Fibroblast of peridontal ligament (primary cell): ENCODE measurements at regions not wholly inside any gene's neighbourhood (a gene's known extent, or its start where the extent isn't known, plus 50 kb on each side); places are given as distances from the start of the nearest gene placed in this dataset.
"Not testable (repeated sequence)": the region's sequence is repeated elsewhere in the genome, so short reads cannot be mapped to it uniquely, and the experiment has no call there.

Experiments
- DNase-seq: peaks from one replicate; pipeline ENCODE4 v3.0.0-alpha.2; 2010; ENCODE audit errors: extremely low read depth

DNA sequence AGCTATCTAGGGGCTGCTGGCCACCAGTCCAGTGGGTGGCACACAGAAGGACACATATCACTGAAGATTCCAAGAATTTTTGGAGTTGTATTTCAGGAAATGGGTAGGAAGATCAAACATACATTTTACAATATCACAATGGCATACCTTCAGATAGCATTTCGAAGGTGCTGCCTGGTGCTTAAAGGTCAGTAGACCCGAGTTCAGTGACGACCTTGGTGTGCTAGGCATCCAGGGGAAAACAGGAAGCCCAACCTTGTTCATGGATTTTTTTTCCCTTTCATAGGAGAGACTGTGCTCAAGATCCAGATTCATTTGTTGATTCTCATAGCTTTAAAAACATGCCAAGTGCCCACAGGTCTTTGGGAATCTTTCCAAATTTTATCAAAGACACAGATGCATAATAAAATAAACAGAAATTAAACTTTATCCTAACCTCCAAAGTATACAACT, 51.0 kb upstream of the RCBTB2 start:
- DNase-seq: no peak

DNA sequence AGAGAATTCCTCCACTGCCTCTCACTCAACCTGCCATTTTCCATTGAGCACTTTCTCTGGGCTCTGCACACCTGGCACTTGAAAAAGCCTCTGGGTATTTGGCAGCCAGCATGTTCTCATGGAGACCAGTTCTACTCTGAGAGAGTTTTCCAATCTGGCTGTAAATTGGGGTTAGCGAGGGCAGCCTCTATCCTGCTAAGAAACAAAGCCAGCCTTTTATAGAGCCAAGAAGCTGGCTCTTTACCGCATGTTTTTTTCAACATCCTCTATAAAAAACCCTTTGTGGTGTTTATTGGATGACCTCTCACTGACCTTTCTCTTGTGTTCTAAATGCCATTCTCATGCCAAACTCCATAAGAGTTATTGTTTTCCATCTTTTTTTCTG, 52.6 kb upstream of the RCBTB2 start:
- DNase-seq: peak; percentile 61

DNA sequence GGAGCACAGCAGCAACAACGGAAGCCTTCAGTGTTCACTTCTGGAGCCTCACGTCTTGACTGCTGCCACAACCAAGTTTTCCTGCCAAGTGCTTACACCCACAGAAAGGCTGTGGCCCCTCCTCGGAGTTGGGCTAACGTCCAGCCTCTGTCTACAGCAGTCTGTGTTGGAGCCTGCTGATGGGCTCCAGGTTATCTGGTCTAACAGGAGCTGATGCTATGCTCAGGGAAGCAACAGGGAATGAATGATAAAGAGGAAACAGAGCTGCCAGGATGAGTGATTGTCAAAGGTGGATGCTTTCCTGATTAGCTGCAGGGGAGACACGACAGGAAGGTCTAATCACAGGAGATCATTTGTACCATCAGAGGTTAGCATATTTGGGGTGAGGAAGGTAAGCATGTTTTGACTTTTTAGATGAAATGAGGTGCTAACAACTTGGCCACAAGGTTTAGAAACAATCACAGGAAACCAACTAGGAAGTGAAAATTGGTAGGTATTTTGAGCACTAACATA, 53.8 kb upstream of the RCBTB2 start:
- DNase-seq: no peak

DNA sequence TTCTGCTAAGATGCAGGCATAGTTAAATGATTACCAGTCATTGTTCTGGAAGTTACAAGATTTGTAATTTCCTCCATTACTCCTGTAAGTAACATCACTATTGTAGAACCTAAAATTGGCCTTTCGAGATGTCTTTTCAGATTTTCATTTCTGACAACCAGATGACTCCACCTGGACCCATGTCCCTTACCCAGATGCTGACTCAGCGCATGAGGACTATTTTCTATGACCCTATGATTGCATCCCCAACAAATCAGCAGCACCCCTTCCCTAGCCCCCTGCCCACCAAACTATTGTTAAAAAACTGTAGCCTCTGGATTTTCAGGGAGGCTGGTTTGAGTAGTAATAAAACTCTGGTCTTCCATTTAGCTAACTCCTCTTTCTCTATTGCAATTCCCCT, 55.2 kb upstream of the RCBTB2 start:
- no peak for DNase-seq

DNA sequence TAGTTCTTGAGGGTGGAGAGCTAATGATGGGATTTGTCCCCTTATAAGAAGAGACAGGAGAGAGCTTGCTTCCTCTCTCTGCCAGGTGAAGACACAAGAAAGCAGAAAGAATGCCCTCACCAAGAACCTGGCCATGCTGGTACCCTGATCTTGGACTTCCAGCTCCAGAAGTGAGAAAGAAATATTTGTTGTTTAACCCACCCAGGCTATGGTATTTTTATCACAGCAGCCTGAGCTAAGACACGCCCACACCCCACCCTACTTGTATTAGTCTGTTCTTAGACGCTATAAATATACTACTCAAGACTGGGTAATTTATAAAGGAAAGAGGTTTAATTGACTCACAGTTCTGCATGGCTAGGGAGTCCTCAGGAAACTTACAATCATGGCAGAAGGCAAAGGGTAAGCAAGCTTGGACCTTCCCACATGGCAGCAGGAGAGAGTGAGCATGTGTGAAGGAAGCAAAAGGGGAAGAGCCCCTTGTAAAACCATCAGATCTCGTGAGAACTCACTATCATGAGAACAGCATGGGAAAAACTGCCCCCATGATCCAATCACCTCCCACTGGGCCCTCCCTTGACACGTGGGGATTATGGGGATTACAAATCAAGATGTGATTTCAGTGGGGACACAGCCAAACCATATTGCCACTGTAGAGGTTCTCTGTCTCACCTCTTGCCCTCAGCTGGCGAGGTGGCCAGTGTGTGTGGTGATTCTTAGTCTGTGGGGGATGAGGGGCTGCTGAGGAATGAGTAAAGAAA, 57.4 kb upstream of the RCBTB2 start:
- no peak for DNase-seq

DNA sequence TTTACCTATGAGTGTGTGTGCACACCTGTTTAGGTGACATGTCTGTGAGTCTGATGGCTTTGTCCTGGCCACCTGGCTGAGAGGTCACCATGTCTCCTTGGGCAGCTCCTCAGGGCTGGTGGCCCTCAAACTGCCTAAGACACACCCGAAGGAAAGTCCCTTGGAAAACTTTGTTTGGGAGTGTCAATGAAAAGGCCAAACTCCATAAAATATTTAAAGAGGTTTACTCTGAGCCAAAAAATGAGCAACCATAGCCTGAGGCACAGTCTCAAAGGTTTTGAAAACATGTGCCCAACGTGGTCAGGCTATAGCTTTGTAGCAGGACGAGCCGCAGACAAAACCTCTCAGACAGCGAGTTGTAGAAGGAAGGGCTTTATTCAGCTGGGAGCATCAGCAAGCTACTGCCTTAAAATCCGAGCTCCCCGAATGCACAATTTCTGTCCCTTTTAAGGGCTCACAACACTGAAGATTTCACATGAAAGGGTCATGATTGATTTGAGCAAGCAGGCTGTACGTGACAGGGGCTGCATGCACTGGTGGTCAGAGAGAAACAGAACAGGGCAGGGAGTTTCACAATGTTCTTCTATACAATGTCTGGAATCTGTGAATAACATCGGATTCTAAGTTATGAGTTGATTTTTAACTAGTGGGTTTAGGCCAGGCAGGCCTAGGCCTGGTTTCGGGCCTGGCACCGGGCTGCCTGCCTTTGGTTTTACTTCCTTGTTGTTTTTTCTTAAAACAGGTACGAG, 58.4 kb upstream of the RCBTB2 start:
- DNase-seq: not testable (repeated sequence)

DNA sequence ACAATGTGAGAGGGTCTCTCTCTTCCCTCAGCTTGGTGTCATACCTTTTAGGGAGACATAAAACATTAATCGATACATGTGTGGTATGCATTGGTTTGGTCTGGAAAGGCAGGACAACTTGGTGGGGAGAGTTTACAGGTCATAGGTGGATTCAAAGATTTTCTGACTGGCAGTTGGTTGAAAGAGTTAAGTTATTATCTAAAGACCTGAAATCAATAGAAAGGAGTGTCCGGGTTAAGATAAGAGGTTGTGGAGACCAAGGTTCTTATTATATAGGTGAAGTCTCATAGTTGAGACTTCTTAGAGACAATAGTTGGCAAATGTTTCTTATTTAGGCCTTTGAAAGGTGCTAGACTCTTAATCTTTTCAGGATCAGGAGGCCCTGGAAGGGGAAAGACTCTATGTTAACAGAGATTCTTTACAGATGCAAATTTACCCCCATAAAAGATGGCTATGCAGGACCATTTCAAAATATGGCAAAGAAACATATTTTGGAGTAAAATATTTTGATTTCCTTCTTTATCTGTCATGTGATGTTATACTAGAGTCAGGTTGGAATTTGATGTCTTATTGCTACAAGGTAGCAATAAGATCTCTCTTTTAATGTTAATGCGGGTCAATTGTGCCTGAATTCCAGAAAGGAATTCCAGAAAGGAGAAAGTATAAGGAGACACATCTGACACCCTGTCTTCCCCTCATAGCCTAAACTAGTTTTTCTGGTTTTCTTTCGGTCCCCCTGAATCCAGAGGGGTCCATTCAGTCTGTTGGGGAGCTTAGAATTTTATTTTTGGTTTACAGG, 59.2 kb upstream of the RCBTB2 start:
- no peak for DNase-seq

DNA sequence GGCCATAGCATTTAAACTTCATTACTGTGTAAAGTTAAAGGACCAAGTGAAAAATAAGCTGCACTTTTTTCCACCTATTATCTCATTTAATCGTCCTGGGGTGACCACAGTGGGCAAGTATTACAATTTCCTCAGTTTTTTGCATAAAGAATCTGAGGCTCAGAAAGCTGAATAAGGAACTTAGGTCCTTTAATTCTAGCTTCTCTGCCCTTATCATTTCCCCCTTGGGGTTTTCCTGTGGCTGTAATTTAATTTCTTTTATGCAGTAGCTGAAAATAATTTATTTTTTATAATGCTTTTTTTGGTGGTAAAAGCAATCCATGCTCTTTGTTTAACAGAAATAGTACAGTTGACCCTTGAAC, 59.8 kb upstream of the RCBTB2 start:
- DNase-seq: no peak

DNA sequence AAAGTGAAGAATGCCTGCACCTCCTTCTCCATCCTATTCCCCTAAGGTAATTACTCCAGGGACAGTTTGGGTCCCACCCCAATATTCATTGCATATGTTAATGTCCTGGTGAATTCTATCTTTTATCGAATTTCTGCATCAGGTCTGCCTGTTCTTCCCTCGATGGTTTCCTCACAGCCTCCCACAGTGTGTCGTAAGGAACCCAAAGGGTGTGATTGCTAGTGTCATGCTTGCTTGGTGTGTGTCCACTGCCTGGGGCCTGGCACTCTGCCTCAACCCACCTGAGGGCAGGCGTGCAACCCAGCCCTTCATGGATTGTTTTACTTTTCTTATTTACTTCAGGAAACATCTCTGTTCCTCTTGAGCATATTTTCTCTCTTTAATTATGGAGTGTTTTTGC, 60.2 kb upstream of the CYSLTR2 start:
- DNase-seq: no peak

DNA sequence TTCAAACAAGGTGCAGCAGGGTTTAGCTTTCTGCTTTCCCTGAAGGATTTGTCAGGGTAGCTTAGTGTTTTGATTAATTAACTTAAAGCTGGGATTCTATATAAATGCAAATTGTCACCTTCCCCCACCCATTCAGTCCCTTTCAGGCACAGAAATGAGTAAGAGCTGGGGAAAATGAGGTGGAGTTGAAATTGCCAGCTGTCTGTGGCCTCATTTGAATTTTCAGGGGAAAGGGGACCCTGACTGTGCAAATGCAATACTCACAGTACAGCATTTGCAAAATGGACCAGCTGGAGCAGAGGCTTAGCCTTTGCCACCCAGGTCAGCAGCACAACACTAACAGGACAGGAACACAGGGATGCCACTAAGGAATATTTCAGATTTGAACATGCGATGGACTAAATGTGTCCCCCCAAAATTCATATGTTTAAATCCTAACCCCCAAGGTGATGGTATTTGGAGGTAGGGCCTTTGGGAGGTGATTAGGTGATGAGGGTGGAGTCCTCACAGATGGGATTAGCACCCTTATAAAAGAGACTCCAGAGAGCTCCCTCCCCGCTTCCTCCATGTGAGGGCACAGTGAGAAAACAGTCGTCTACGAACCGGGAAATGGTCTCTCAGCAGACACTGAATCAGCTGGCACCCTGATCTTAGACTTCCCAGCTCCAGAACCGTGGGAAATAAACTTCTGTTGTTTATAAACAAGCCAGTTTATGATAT, 59.5 kb upstream of the CYSLTR2 start:
- no peak for DNase-seq

DNA sequence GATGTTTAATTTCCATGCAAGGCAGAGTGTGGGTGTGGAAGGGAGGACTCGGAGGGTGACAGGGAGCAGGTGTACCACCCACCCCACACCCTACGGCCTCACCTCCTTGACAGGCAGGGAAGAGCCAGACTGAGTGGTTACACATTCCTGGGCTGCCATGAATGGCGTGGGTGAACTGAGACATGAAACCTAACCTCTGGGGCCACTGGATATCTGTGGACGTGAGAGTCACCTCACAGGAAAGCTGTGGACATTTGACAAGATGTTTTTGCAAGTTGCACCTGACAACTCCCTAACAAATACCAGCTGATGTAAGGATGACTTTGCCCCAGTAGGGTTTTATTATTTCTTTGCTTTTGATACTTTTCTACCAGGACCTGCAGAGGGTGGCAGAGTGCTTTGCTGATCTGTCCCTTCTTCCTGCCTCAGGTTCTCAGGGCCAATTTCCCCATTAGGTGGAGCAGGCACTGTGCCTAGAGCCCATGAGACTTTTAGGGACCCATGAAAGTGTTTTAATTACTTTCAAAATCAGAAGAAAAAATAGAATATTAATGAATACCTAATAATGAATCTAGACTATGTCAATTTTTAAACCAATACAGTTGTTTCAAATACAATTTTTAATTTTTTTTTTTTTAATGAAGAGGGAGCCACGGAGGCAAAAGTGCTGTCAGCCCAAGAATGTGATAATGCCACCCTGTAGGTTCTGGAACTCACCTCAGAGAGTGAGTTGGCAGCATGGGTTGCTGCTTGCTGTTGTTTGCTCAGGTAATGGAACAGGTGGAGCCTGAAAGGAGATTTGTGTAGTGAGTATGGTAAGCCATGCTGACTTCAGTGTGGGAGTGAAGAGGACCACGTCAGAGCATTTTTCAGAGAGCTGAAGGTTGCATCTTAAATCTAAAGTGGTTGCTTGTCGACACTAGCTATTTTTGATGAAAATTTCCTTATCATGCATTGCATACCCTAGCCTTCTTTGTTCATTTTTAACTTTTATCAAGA, 58.0 kb upstream of the CYSLTR2 start:
- peak; percentile 69 for DNase-seq

DNA sequence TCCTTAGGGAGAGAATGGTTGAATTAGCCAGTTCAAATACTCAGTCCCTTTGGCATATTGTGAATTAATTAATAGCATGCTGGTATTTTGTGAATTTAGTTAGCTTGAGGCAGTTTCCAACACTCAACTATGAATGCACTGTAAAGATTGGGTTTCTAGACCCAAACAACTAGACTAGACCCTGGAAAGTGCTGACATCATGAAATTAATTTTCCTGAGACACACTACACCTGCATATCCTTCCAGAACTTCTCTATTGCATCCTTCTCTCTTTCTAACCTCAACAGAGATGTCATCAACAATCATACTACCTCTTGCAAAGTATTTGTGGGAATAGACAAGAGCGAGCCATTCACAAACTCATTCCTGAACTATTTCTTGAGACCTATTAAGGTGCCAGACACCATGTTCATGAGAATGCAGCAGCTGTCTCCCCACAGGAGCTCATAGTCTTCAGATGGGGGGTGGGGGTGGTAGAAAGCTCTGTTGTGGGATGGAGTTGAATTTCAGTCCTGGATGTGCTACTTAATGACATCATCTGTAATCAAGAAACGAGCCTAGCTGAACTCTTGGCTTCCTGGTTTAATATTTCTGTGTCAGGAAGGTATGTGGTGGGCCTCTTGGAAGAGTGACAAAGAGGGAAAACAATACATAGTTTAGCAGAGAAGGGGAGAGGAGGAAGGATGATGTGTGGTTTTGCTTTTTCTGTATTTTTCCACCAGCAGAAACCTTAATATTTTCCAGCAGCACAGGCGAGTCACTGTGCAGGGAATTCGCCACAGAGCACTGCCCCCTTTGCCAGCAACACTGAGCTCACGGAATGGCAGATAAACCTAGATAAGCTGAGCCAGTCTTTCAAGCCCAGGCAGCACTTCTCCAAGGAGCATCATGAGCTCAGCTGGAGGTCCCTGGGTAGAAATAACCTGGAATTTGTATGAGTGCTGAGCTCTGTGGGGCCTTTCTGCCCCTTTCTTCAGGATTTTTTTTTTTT, 53.1 kb upstream of the CYSLTR2 start:
- DNase-seq: peak; percentile 59

DNA sequence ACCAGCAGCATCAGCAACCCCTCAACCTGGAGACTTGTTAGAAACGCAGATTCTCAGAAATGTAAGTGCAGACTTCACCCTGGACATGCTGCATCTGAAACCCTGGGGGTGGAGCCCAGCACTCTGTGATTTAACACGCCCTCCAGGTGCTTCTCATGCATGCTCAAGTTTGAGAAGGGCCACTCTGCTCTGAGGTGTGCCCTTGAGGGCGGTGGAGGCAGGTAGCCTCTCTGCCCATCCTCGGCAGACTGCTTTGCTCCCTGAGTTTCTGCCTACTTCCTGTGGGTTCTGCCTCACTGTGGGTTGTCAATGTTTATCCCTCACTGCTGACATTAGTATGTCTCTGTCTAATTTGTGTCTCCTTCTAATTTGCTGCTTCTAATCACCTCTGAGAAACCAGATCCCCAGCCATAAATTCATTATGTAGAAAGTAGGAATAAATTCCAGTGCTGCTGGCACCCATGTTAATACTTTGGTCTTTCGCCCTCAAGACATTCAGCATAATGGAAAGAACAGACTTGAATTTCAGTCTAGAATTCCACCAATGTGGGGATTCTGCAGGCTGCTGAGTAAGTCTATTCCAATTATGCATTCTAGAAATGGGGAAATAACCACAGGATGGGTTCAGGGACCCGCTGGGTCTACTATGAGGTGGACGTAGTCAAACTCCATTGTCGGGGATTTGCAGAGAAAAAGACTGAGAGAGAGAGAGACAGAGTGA, 51.3 kb upstream of the CYSLTR2 start:
- no peak for DNase-seq

DNA sequence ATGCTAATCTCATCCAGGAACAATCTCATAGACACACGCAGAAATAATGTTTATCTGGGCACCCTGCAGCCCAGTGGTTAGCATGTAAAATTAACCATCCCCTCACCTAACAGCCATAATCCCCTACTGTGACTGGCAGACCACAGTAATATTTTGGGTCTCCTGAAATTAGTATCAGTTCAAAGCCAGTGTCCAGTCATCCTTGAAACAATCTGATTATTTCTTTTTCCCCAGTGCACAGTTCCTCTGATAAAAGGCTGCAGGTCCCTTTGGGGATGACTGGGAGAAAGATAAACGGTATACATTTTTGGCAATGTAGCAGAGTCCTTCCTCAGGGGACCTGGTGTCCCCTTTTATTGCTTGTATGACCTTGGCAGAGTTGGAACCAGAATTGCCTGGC, 50.4 kb upstream of the CYSLTR2 start:
- DNase-seq: no peak
